GM23248 (cell line): ENCODE measurements at regions not wholly inside any gene's neighbourhood (a gene's known extent, or its start where the extent isn't known, plus 50 kb on each side); places are given as distances from the start of the nearest gene placed in this dataset.
A peak's percentile ranks its signal among the peaks of the same experiment; 100 is the strongest.

ENCODE experiments used
- DNase-seq: peaks from one replicate; pipeline ENCODE4 v3.0.0-alpha.2; 2015
- H2AFZ ChIP-seq: fragments of 200-600 bp; sonication (generic); 2 replicates; pipeline ENCODE4 v1.6.1; 2016; ENCODE audit warnings: antibody characterized with exemption
- H3F3A ChIP-seq: fragments of 200-600 bp; sonication (generic); 2 replicates; pipeline ENCODE4 v1.6.1; 2016; ENCODE audit warnings: mild to moderate bottlenecking, antibody characterized with exemption, mixed run types; ENCODE audit not compliant: insufficient read depth
- H3K27ac ChIP-seq: fragments of 200-600 bp; sonication (generic); 2 replicates; pipeline ENCODE4 v1.5.1; 2016; ENCODE audit warnings: mild to moderate bottlenecking
- H3K27me3 ChIP-seq: fragments of 200-600 bp; sonication (generic); replicated peaks from 2 replicates; pipeline ENCODE4 v1.6.1; 2016; ENCODE audit warnings: mild to moderate bottlenecking; ENCODE audit not compliant: insufficient read depth
- H3K36me3 ChIP-seq: fragments of 200-600 bp; sonication (generic); 2 replicates; pipeline ENCODE4 v1.6.1; 2016; ENCODE audit warnings: low read depth, mild to moderate bottlenecking
- H3K4me1 ChIP-seq: fragments of 200-600 bp; sonication (generic); 2 replicates; pipeline ENCODE4 v1.6.1; 2016; ENCODE audit warnings: mild to moderate bottlenecking; ENCODE audit not compliant: insufficient read depth
- H3K4me2 ChIP-seq: fragments of 200-600 bp; sonication (generic); one replicate; pipeline ENCODE4 v1.6.1; 2016; ENCODE audit warnings: mild to moderate bottlenecking; ENCODE audit not compliant: unreplicated experiment
- H3K4me3 ChIP-seq: fragments of 200-600 bp; sonication (generic); 2 replicates; pipeline ENCODE4 v1.5.1; 2016; ENCODE audit warnings: mild to moderate bottlenecking
- H3K79me2 ChIP-seq: fragments of 200-600 bp; sonication (generic); 2 replicates; pipeline ENCODE4 v1.6.1; 2016; ENCODE audit warnings: mild to moderate bottlenecking; ENCODE audit not compliant: insufficient read depth
- H3K9ac ChIP-seq: fragments of 200-600 bp; sonication (generic); 2 replicates; pipeline ENCODE4 v1.6.1; 2016; ENCODE audit warnings: mild to moderate bottlenecking
- H3K9me2 ChIP-seq: fragments of 200-600 bp; sonication (generic); 2 replicates; pipeline ENCODE4 v1.6.1; 2016; ENCODE audit warnings: mixed run types, mild to moderate bottlenecking, moderate library complexity; ENCODE audit not compliant: insufficient read depth
- H3K9me3 ChIP-seq: fragments of 200-600 bp; sonication (generic); one replicate; pipeline ENCODE4 v1.6.1; 2017; ENCODE audit warnings: low read depth
- H4K20me1 ChIP-seq: fragments of 200-600 bp; sonication (generic); 2 replicates; pipeline ENCODE4 v1.6.0; 2016; ENCODE audit not compliant: insufficient read depth
- EZH2 ChIP-seq: fragments of 200-600 bp; sonication (generic); IDR thresholded peaks from 2 replicates; pipeline ENCODE4 v1.6.1; 2018; ENCODE audit warnings: antibody characterized with exemption, mild to moderate bottlenecking; ENCODE audit not compliant: insufficient read depth, poor library complexity, severe bottlenecking
- EZH2phosphoT487 ChIP-seq: fragments of 200-600 bp; sonication (generic); IDR thresholded peaks from 2 replicates; pipeline ENCODE4 v1.6.1; 2018; ENCODE audit warnings: antibody characterized with exemption, moderate library complexity, mild to moderate bottlenecking, low read depth; ENCODE audit not compliant: insufficient read depth
- WGBS, 2 experiments: methylation state at CpG; one replicate each; pipeline ENCODE4 v1.1.6; 2015 to 2017; ENCODE audit warnings: low lambda C conversion rate in 2 of 2, low coverage in 1 of 2; ENCODE audit errors: missing lambda C conversion rate in 2 of 2; 5-methylcytosine and 5-hydroxymethylcytosine counted together
- in situ Hi-C: fragments of 300-500 bp; cut with MboI; formaldehyde crosslinking; loops from 2 replicates; pipeline ENCODE4 v1.15.0; 2020

GRCh38 chr9:109862452-109862851 is 82.5 kb downstream of the PALM2AKAP2 start:
- no peak for TF ChIP-seq EZH2phosphoT487
- no peak for TF ChIP-seq EZH2
- H3K4me1 ChIP-seq = peaks cover 15% of the 10 kb centered on the region
- no peaks in the 10 kb centered on the region for H3K9me3 ChIP-seq
- H4K20me1 ChIP-seq = peaks cover 9% of the 10 kb centered on the region; the same call in 1 of the 2 replicates
- H3K27me3 ChIP-seq = no peaks in the 10 kb centered on the region
- H3K36me3 ChIP-seq = no peaks in the 10 kb centered on the region
- H3K4me2 ChIP-seq = no peak overlapping the region
- peaks cover 81% of the 10 kb centered on the region for H3K79me2 ChIP-seq
- peaks cover 12% of the 10 kb centered on the region for H3F3A ChIP-seq
- no peak overlapping the region for H2AFZ ChIP-seq
- H3K27ac ChIP-seq = no peak overlapping the region
- H3K4me3 ChIP-seq = no peak overlapping the region
- DNase-seq = no peak
- no peak overlapping the region for H3K9ac ChIP-seq
- WGBS, 2 experiments = 21 to 28% methylated on average over 3 of the region's 3 CpGs
- no peaks in the 10 kb centered on the region for H3K9me2 ChIP-seq
- in situ Hi-C loops = no loop called here

- H3K9ac ChIP-seq = no peak overlapping the region
- H4K20me1 ChIP-seq = peaks cover 9% of the 10 kb centered on the region; the same call in 1 of the 2 replicates
- peaks cover 15% of the 10 kb centered on the region for H3K4me1 ChIP-seq
- no peaks in the 10 kb centered on the region for H3K36me3 ChIP-seq
- WGBS, 2 experiments = 98 to 99% methylated on average over 3 of the region's 3 CpGs
- no peak for DNase-seq
- H3K9me3 ChIP-seq = no peaks in the 10 kb centered on the region
- H3K27me3 ChIP-seq = no peaks in the 10 kb centered on the region
- in situ Hi-C loops = no loop called here
- peaks cover 66% of the 10 kb centered on the region for H3K79me2 ChIP-seq
- peaks cover 12% of the 10 kb centered on the region for H3F3A ChIP-seq
- no peaks in the 10 kb centered on the region for H3K9me2 ChIP-seq
- no peak overlapping the region for H3K4me3 ChIP-seq
- no peak overlapping the region for H3K4me2 ChIP-seq
- no peak overlapping the region for H2AFZ ChIP-seq
- TF ChIP-seq EZH2phosphoT487 (no peak), EZH2 (no peak)
- no peak overlapping the region for H3K27ac ChIP-seq
Measured at GRCh38 chr9:109863961-109864360, 84.0 kb downstream of the PALM2AKAP2 start.

- Histone ChIP-seq H3K4me1 (peaks cover 15% of the 10 kb centered on the region), H2AFZ (no peak overlapping the region), H4K20me1 (peaks cover 9% of the 10 kb centered on the region; the same call in 1 of the 2 replicates), H3K27ac (no peak overlapping the region), H3K27me3 (no peaks in the 10 kb centered on the region), H3K9ac (no peak overlapping the region), H3K4me2 (no peak overlapping the region), H3F3A (peaks cover 12% of the 10 kb centered on the region), H3K9me3 (no peaks in the 10 kb centered on the region), H3K4me3 (no peak overlapping the region), H3K79me2 (peaks cover 50% of the 10 kb centered on the region), H3K36me3 (no peaks in the 10 kb centered on the region), H3K9me2 (no peaks in the 10 kb centered on the region)
- in situ Hi-C loops = no loop called here
- peak; percentile 29 for DNase-seq
- TF ChIP-seq EZH2phosphoT487 (no peak), EZH2 (no peak)
Measured at GRCh38 chr9:109865521-109865920, 85.5 kb downstream of the PALM2AKAP2 start.

- Histone ChIP-seq H3K4me3 (no peak overlapping the region), H2AFZ (no peak overlapping the region), H3K36me3 (no peaks in the 10 kb centered on the region), H3K4me2 (no peak overlapping the region), H3F3A (no peaks in the 10 kb centered on the region), H4K20me1 (0 out of 2 replicates have a peak, but pooled peaks cover 4% of the 10 kb centered on the region), H3K27me3 (no peaks in the 10 kb centered on the region), H3K9me3 (no peaks in the 10 kb centered on the region), H3K4me1 (no peaks in the 10 kb centered on the region), H3K27ac (no peak overlapping the region), H3K9me2 (no peaks in the 10 kb centered on the region), H3K79me2 (peaks cover 48% of the 10 kb centered on the region), H3K9ac (no peak overlapping the region)
- in situ Hi-C loops = no loop called here
- 80 to 85% methylated on average over 4 of the region's 4 CpGs for WGBS, 2 experiments
- peak; percentile 41 for DNase-seq
- TF ChIP-seq EZH2 (no peak), EZH2phosphoT487 (no peak)
Measured at GRCh38 chr9:109868207-109868606, 88.2 kb downstream of the PALM2AKAP2 start.

- in situ Hi-C loops = no loop called here
- Histone ChIP-seq H3K36me3 (no peaks in the 10 kb centered on the region), H3K9me2 (no peaks in the 10 kb centered on the region), H3K4me3 (no peak overlapping the region), H3K9ac (no peak overlapping the region), H3K9me3 (no peaks in the 10 kb centered on the region), H3K4me2 (no peak overlapping the region), H4K20me1 (0 out of 2 replicates have a peak, but pooled peaks cover 4% of the 10 kb centered on the region), H3K4me1 (no peaks in the 10 kb centered on the region), H3F3A (no peaks in the 10 kb centered on the region), H2AFZ (no peak overlapping the region), H3K27ac (no peak overlapping the region), H3K79me2 (peaks cover 43% of the 10 kb centered on the region), H3K27me3 (no peaks in the 10 kb centered on the region)
- TF ChIP-seq EZH2phosphoT487 = no peak
- no peak for TF ChIP-seq EZH2
- 94 to 99% methylated on average over 3 of the region's 3 CpGs for WGBS, 2 experiments
- DNase-seq = no peak
Measured at GRCh38 chr9:109868722-109869121, 88.7 kb downstream of the PALM2AKAP2 start.
